ENCODE measurements at regions not wholly inside any gene's neighbourhood (a gene's known extent, or its start where the extent isn't known, plus 50 kb on each side); places are given as distances from the start of the nearest gene placed in this dataset.

- TF ChIP-seq RBBP5 (IDR thresholded peaks at IDR 0.05; ENCODE audit: borderline replicate concordance, low read depth, low read length) (no peak), TCF12 (IDR thresholded peaks at IDR 0.05; ENCODE audit: low read depth, low read length) (no peak), CREB1 (IDR thresholded peaks at IDR 0.05) (no peak), GTF2F1 (IDR thresholded peaks at IDR 0.05; ENCODE audit: borderline replicate concordance, low read depth, low read length) (no peak), SAP30 (IDR thresholded peaks at IDR 0.05; ENCODE audit: insufficient read depth, insufficient replicate concordance, low read length) (no peak), POLR2A (IDR thresholded peaks at IDR 0.05; ENCODE audit: control extremely low read depth in 1 of 2, low read depth in 2 of 2, low read length in 2 of 2) (no peak), RXRA (IDR thresholded peaks at IDR 0.05; ENCODE audit: insufficient read depth, low read depth, low read length) (no peak), MAX (IDR thresholded peaks at IDR 0.05) (no peak), TEAD4 (IDR thresholded peaks at IDR 0.05; ENCODE audit: low read depth, low read length) (no peak), RFX5 (IDR thresholded peaks at IDR 0.05; ENCODE audit: borderline replicate concordance, low read depth, low read length) (no peak)
Observed at GRCh38 chr6:82072751-82073150, 174.8 kb downstream of the IBTK start (continued).

Data from H1 (cell line).